ENCODE measurements at regions not wholly inside any gene's neighbourhood (a gene's known extent, or its start where the extent isn't known, plus 50 kb on each side); places are given as distances from the start of the nearest gene placed in this dataset.
"Not testable (repeated sequence)": the region's sequence is repeated elsewhere in the genome, so short reads cannot be mapped to it uniquely, and the experiment has no call there.

GRCh38 chr1:120557605-120558302, 142.9 kb downstream of the NBPF8 start:
- TF ChIP-seq ZNF274 (IDR thresholded peaks at IDR 0.05; ENCODE audit: low read depth, low read length); MAX (IDR thresholded peaks at IDR 0.05); YY1 (IDR thresholded peaks at IDR 0.05; ENCODE audit: extremely low read depth, insufficient replicate concordance, low read depth, low read length); EZH2 (IDR thresholded peaks at IDR 0.05); POLR2A (IDR thresholded peaks at IDR 0.05; ENCODE audit: borderline replicate concordance, extremely low read depth, insufficient read depth, insufficient read length); CTCF (IDR thresholded peaks at IDR 0.05 in 2 of 3, conservative IDR thresholded peaks at IDR 0.05 in 1 of 3; ENCODE audit: borderline replicate concordance in 1 of 3, insufficient read depth in 1 of 3, low read depth in 2 of 3, low read length in 2 of 3); SP1 (IDR thresholded peaks at IDR 0.05; ENCODE audit: low read depth); EZH2phosphoT487 (IDR thresholded peaks at IDR 0.05; ENCODE audit: borderline replicate concordance); RAD21 (IDR thresholded peaks at IDR 0.05; ENCODE audit: low read depth); ATF3 (IDR thresholded peaks at IDR 0.05); POLR2AphosphoS5 (IDR thresholded peaks at IDR 0.05; ENCODE audit: low read depth, low read length); ELF1 (IDR thresholded peaks at IDR 0.05; ENCODE audit: borderline replicate concordance, low read depth): not testable (repeated sequence)

Measured in HCT116 (cell line).